HepG2 (cell line): ENCODE measurements at regions not wholly inside any gene's neighbourhood (a gene's known extent, or its start where the extent isn't known, plus 50 kb on each side); places are given as distances from the start of the nearest gene placed in this dataset.

ENCODE experiments used
- ATAC-seq: fragments of 200-7000 bp; cut with Tn5 transposase; 3 replicates; pipeline ENCODE4 v1.9.1; 2020; ENCODE audit warnings: mild to moderate bottlenecking, moderate library complexity
- BruUV-seq: library from RNA; stranded (reverse); fragments of 400-500 nt; replicated peaks from 2 replicates; lab custom pipeline; 2021; lab: Mats Ljungman, UMichigan
- CTCF ChIA-PET: fragments of 300-600 bp; formaldehyde crosslinking; extraction: SDS; loops from one replicate; lab custom pipeline; 2021; ENCODE audit warnings: low total read pairs, inconsistent platforms, low intra/inter-chr PET ratio; lab: Yijun Ruan, JAX
- POLR2A ChIA-PET: fragments of 350-600 bp; sonication (Branson Sonifier 250); formaldehyde crosslinking; loops from one replicate; lab custom pipeline; 2020; ENCODE audit warnings: antibody characterized with exemption, inconsistent platforms; lab: Yijun Ruan, JAX
- DNase-seq: peaks from one replicate; pipeline ENCODE4 v3.0.0-alpha.2; 2015; ENCODE audit warnings: low spot score
- FAIRE-seq: peaks from 3 replicates; lab custom pipeline; 2011; peaks lifted over from hg19 to GRCh38; lab: Jason Lieb, UNC
- H2AFZ ChIP-seq: one replicate; pipeline ENCODE4 v1.6.1; 2011; ENCODE audit warnings: low read length, inconsistent platforms
- H3K27ac ChIP-seq: fragments of 300-600 bp; 3 replicates; pipeline ENCODE4 v1.8.0; 2011; ENCODE audit warnings: mixed run types, mild to moderate bottlenecking, mixed read lengths, low read length, inconsistent platforms; ENCODE audit not compliant: insufficient read depth; ENCODE audit errors: extremely low read length
- H3K27me3 ChIP-seq, 2 experiments: fragments of 200-600 bp in 1 of 2; 2 replicates in 1 of 2; 3 replicates in 1 of 2; pipeline versions ENCODE4 v1.6.0 to v1.8.0; 2011; ENCODE audit warnings: low read length in 2 of 2, mild to moderate bottlenecking in 2 of 2, moderate library complexity in 2 of 2, inconsistent platforms in 1 of 2; ENCODE audit not compliant: insufficient read depth in 2 of 2, control insufficient read depth in 1 of 2
- H3K36me3 ChIP-seq, 2 experiments: fragments of 200-600 bp in 1 of 2; replicated peaks in 1 of 2; 2 replicates in 1 of 2; 3 replicates in 1 of 2; pipeline versions ENCODE4 v1.5.1 to v1.8.0; 2011; ENCODE audit warnings: low read length in 2 of 2, inconsistent platforms in 1 of 2; ENCODE audit not compliant: insufficient read depth in 2 of 2, control insufficient read depth in 1 of 2
- H3K4me1 ChIP-seq: 2 replicates; pipeline ENCODE4 v1.5.1; 2012; ENCODE audit warnings: low read length, inconsistent platforms; ENCODE audit not compliant: insufficient read depth
- H3K4me2 ChIP-seq: 2 replicates; pipeline ENCODE4 v1.6.0; 2011; ENCODE audit warnings: low read depth, low read length, inconsistent platforms
- H3K4me3 ChIP-seq, 3 experiments: fragments of 200-600 bp in 1 of 3; sonication (generic), shearing (Covaris generic) in 1 of 3; replicated peaks in 1 of 3; 2 replicates each; pipeline ENCODE4 v1.5.1; 2011 to 2016; ENCODE audit warnings: low read length in 3 of 3, inconsistent platforms in 2 of 3, low read depth in 2 of 3, mild to moderate bottlenecking in 2 of 3, control low read depth in 1 of 3, mixed read lengths in 1 of 3; ENCODE audit not compliant: insufficient read depth in 1 of 3
- H3K79me2 ChIP-seq: one replicate; pipeline ENCODE4 v1.6.1; 2011; ENCODE audit warnings: low read length, inconsistent platforms; ENCODE audit not compliant: insufficient read depth
- H3K9ac ChIP-seq: 2 replicates; pipeline ENCODE4 v1.6.0; 2011; ENCODE audit warnings: mild to moderate bottlenecking, low read depth, low read length, inconsistent platforms; ENCODE audit not compliant: insufficient read depth
- H3K9me3 ChIP-seq: 2 replicates; pipeline ENCODE4 v1.5.1; 2012; ENCODE audit warnings: mild to moderate bottlenecking, low read length
- H4K20me1 ChIP-seq: 2 replicates; pipeline ENCODE4 v1.6.0; 2011; ENCODE audit warnings: inconsistent platforms, mild to moderate bottlenecking, low read length, moderate library complexity; ENCODE audit not compliant: insufficient read depth
- AGO1 ChIP-seq: fragments of 200-400 bp; formaldehyde crosslinking; IDR thresholded peaks from 2 replicates; pipeline ENCODE4 v1.6.1; 2017; ENCODE audit warnings: mild to moderate bottlenecking, low read depth, low read length, moderate library complexity; ENCODE audit not compliant: poor library complexity, severe bottlenecking
- BRF2 ChIP-seq: sonication (generic); formaldehyde crosslinking; IDR thresholded peaks from 2 replicates; pipeline ENCODE4 v1.8.1; 2022; ENCODE audit warnings: mild to moderate bottlenecking, missing genetic modification reagents
- CBFB ChIP-seq: sonication (generic); formaldehyde crosslinking; IDR thresholded peaks from 2 replicates; pipeline ENCODE4 v1.4.0; 2020; ENCODE audit warnings: missing genetic modification reagents
- IKZF5 ChIP-seq: IDR thresholded peaks from 2 replicates; pipeline ENCODE4 v1.6.1; 2018; ENCODE audit warnings: missing genetic modification reagents, mild to moderate bottlenecking, missing compliant biosample characterization
- KDM3A ChIP-seq: IDR thresholded peaks from 2 replicates; pipeline ENCODE4 v1.6.1; 2018; ENCODE audit warnings: low read depth, missing compliant biosample characterization
- MYPOP ChIP-seq: sonication (generic); formaldehyde crosslinking; IDR thresholded peaks from 2 replicates; pipeline ENCODE4 v1.8.1; 2023; ENCODE audit warnings: mild to moderate bottlenecking, moderate library complexity, missing genetic modification reagents
- PREB ChIP-seq: sonication (generic); formaldehyde crosslinking; IDR thresholded peaks from 2 replicates; pipeline ENCODE4 v1.4.0; 2020; ENCODE audit warnings: missing genetic modification reagents
- SNRNP70 ChIP-seq: fragments of 200-400 bp; formaldehyde crosslinking; IDR thresholded peaks from 2 replicates; pipeline ENCODE4 v1.6.1; 2017; ENCODE audit warnings: mild to moderate bottlenecking, low read depth, low read length, moderate library complexity
- SSRP1 ChIP-seq: IDR thresholded peaks from 2 replicates; pipeline ENCODE4 v1.6.1; 2016; ENCODE audit warnings: control low read depth
- TBL1XR1 ChIP-seq: fragments of 150-350 bp; IDR thresholded peaks from 2 replicates; pipeline ENCODE4 v1.6.1; 2014; ENCODE audit warnings: borderline replicate concordance, low read length; ENCODE audit not compliant: partially characterized antibody
- TOPORS ChIP-seq: sonication (generic); formaldehyde crosslinking; IDR thresholded peaks from 2 replicates; pipeline ENCODE4 v1.8.0; 2023; ENCODE audit warnings: mild to moderate bottlenecking, missing genetic modification reagents
- ZNF234 ChIP-seq: sonication (generic); formaldehyde crosslinking; conservative IDR thresholded peaks from 2 replicates; pipeline ENCODE4 v1.5.1; 2020; ENCODE audit warnings: mild to moderate bottlenecking, missing genetic modification reagents
- ZNF275 ChIP-seq: sonication (generic); formaldehyde crosslinking; IDR thresholded peaks from 2 replicates; pipeline ENCODE4 v1.8.0; 2022; ENCODE audit warnings: missing genetic modification reagents, mild to moderate bottlenecking, inconsistent platforms, borderline replicate concordance
- ZNF749 ChIP-seq: sonication (generic); formaldehyde crosslinking; IDR thresholded peaks from 2 replicates; pipeline ENCODE4 v1.8.0; 2022; ENCODE audit warnings: mild to moderate bottlenecking, missing genetic modification reagents, moderate library complexity, borderline replicate concordance
- ZNF782 ChIP-seq: sonication (generic); formaldehyde crosslinking; IDR thresholded peaks from 2 replicates; pipeline ENCODE4 v1.4.0; 2020; ENCODE audit warnings: missing genetic modification reagents, mild to moderate bottlenecking, borderline replicate concordance
- ZNF850 ChIP-seq: sonication (generic); formaldehyde crosslinking; conservative IDR thresholded peaks from 2 replicates; pipeline ENCODE4 v1.9.0; 2021; ENCODE audit warnings: mild to moderate bottlenecking, missing genetic modification reagents
- ZNF883 ChIP-seq: sonication (generic); formaldehyde crosslinking; IDR thresholded peaks from 2 replicates; pipeline ENCODE4 v1.5.1; 2020; ENCODE audit warnings: mild to moderate bottlenecking, missing genetic modification reagents; ENCODE audit errors: not compliant biosample characterization
- WGBS: methylation state at CpG from one replicate; pipeline ENCODE4 v1.1.6; 2017; ENCODE audit warnings: low lambda C conversion rate; 5-methylcytosine and 5-hydroxymethylcytosine counted together
- in situ Hi-C: cut with HindIII; loops from 2 replicates; pipeline ENCODE4 v1.10.0; 2017; ENCODE audit warnings: low pct_unique_long_range_greater_than_20kb; ENCODE audit not compliant: extremely low pct_ligation_motif_present
- intact Hi-C: fragments of 100-400 bp; cut with micrococcal nuclease; formaldehyde crosslinking; loops from one replicate; pipeline ENCODE4 v1.10.0; 2022; ENCODE audit not compliant: unreplicated experiment

- POLR2A ChIA-PET, result no interaction called here
Observed at GRCh38 chr3:1540686-1541085, 447.9 kb downstream of the CNTN6 start.

More at GRCh38 chr3:1540686-1541085, 447.9 kb downstream of the CNTN6 start:
- Histone ChIP-seq H4K20me1 (no peaks in the 10 kb centered on the region), H3K27ac (no peak overlapping the region), H2AFZ (no peak overlapping the region), H3K79me2 (no peaks in the 10 kb centered on the region), H3K9me3 (peaks cover 80% of the 10 kb centered on the region), H3K4me1 (no peaks in the 10 kb centered on the region)
- no peak for FAIRE-seq
- 0% methylated on average over 1 of the region's 1 CpG for WGBS
- CTCF ChIA-PET, result no interaction called here
- TF ChIP-seq TBL1XR1 (no peak), ZNF782 (CRISPR knock-in tag) (no peak), KDM3A (CRISPR knock-in tag) (no peak), ZNF850 (CRISPR knock-in tag) (no peak), ZNF749 (no peak), MYPOP (no peak), BRF2 (CRISPR knock-in tag) (no peak), TOPORS (no peak), ZNF234 (no peak), PREB (CRISPR knock-in tag) (no peak), AGO1 (no peak), SNRNP70 (no peak), SSRP1 (CRISPR knock-in tag) (no peak), ZNF275 (CRISPR knock-in tag) (no peak), IKZF5 (no peak), ZNF883 (CRISPR knock-in tag) (no peak), CBFB (no peak)
- TF ChIP-seq, all 625 proteins: peak for 0
- Histone ChIP-seq H3K36me3 (no peaks in the 10 kb centered on the region), H3K9ac (no peak overlapping the region), H3K27me3 (no peaks in the 10 kb centered on the region), H3K4me2 (no peak overlapping the region), H3K4me3 (no peak overlapping the region)
- no TSS peak for BruUV-seq
- intact Hi-C loops (no loop called here), in situ Hi-C loops (no loop called here)
- ATAC-seq, result no peak
- no peak for DNase-seq
